ENCODE measurements at regions not wholly inside any gene's neighbourhood (a gene's known extent, or its start where the extent isn't known, plus 50 kb on each side); places are given as distances from the start of the nearest gene placed in this dataset.

- no peak for DNase-seq (ENCODE audit: low read depth)
- TF ChIP-seq CTCF (conservative IDR thresholded peaks at IDR 0.05; ENCODE audit: low read length), result no peak
- no peak overlapping the region for H3K4me3 ChIP-seq (ENCODE audit: low read length)
Observed at GRCh38 chr6:92770540-92770939, 648.8 kb downstream of the EPHA7 start.

GRCh38 chr6:92767101-92767500 is 652.3 kb downstream of the EPHA7 start:
- H3K4me3 ChIP-seq (ENCODE audit: low read length), result no peak overlapping the region
- no peak for DNase-seq (ENCODE audit: low read depth)
- TF ChIP-seq CTCF (conservative IDR thresholded peaks at IDR 0.05; ENCODE audit: low read length), result no peak

GRCh38 chr6:92763680-92764079 is 655.7 kb downstream of the EPHA7 start:
- no peak overlapping the region for H3K4me3 ChIP-seq (ENCODE audit: low read length)
- TF ChIP-seq CTCF (conservative IDR thresholded peaks at IDR 0.05; ENCODE audit: low read length), result no peak
- DNase-seq (ENCODE audit: low read depth), result no peak

- DNase-seq (ENCODE audit: low read depth), result no peak
- H3K4me3 ChIP-seq (ENCODE audit: low read length), result no peak overlapping the region
- no peak for TF ChIP-seq CTCF (conservative IDR thresholded peaks at IDR 0.05; ENCODE audit: low read length)
Observed at GRCh38 chr6:92763274-92763584, 656.1 kb downstream of the EPHA7 start.

- DNase-seq (ENCODE audit: low read depth), result no peak
- H3K4me3 ChIP-seq (ENCODE audit: low read length), result no peak overlapping the region
- no peak for TF ChIP-seq CTCF (conservative IDR thresholded peaks at IDR 0.05; ENCODE audit: low read length)
Observed at GRCh38 chr6:92762443-92763273, 656.7 kb downstream of the EPHA7 start.

- no peak overlapping the region for H3K4me3 ChIP-seq (ENCODE audit: low read length)
- DNase-seq (ENCODE audit: low read depth), result no peak
- TF ChIP-seq CTCF (conservative IDR thresholded peaks at IDR 0.05; ENCODE audit: low read length), result no peak
Observed at GRCh38 chr6:92759178-92759577, 660.2 kb downstream of the EPHA7 start.

- DNase-seq (ENCODE audit: low read depth), result no peak
- no peak overlapping the region for H3K4me3 ChIP-seq (ENCODE audit: low read length)
- TF ChIP-seq CTCF (conservative IDR thresholded peaks at IDR 0.05; ENCODE audit: low read length), result no peak
Observed at GRCh38 chr6:92757925-92758324, 661.4 kb downstream of the EPHA7 start.
